Activated CD8-positive, alpha-beta T cell treated with anti-CD3 and anti-CD28 coated beads for 36 hours (primary cell): ENCODE measurements at regions not wholly inside any gene's neighbourhood (a gene's known extent, or its start where the extent isn't known, plus 50 kb on each side); places are given as distances from the start of the nearest gene placed in this dataset.
A peak's percentile ranks its signal among the peaks of the same experiment; 100 is the strongest.

Source experiments
- ATAC-seq: fragments of 200-7000 bp; cut with Tn5 transposase; one replicate; pipeline ENCODE4 v1.10.0; 2021; ENCODE audit warnings: mild to moderate bottlenecking, moderate library complexity
- CTCF ChIA-PET: fragments of 350-600 bp; sonication (Branson Sonifier 250); formaldehyde crosslinking; loops from one replicate; lab custom pipeline; 2021; ENCODE audit warnings: antibody characterized with exemption; lab: Charles Lee
- POLR2A ChIA-PET: fragments of 350-600 bp; sonication (Branson Sonifier 250); formaldehyde crosslinking; loops from one replicate; lab custom pipeline; 2021; ENCODE audit warnings: antibody characterized with exemption; lab: Charles Lee
- DNase-seq: peaks from one replicate; pipeline ENCODE4 v3.0.0-alpha.2; 2020
- H3K27ac Mint-ChIP-seq: one replicate; pipeline ENCODE4 v1.8.0; 2021; ENCODE audit warnings: mild to moderate bottlenecking, mixed read lengths
- H3K27me3 Mint-ChIP-seq: one replicate; pipeline ENCODE4 v1.8.0; 2021; ENCODE audit warnings: mixed read lengths
- H3K36me3 Mint-ChIP-seq: one replicate; pipeline ENCODE4 v1.8.0; 2021; ENCODE audit warnings: low read depth, mixed read lengths
- H3K4me1 Mint-ChIP-seq: one replicate; pipeline ENCODE4 v1.8.0; 2021; ENCODE audit warnings: low read depth, mixed read lengths
- H3K4me3 Mint-ChIP-seq: one replicate; pipeline ENCODE4 v1.8.0; 2021; ENCODE audit warnings: mild to moderate bottlenecking, moderate library complexity, mixed read lengths
- H3K9me3 Mint-ChIP-seq: one replicate; pipeline ENCODE4 v1.8.0; 2021; ENCODE audit warnings: mixed read lengths
- CTCF ChIP-seq: fragments of 200-600 bp; IDR thresholded peaks from one replicate; pipeline ENCODE4 v1.8.0; 2022; ENCODE audit warnings: antibody characterized with exemption, mild to moderate bottlenecking
- intact Hi-C: fragments of 100-400 bp; cut with micrococcal nuclease; formaldehyde crosslinking; loops from one replicate; pipeline ENCODE4 v1.10.0; 2022

GRCh38 chrX:107526141-107526540 is 76.7 kb downstream of the FRMPD3 start:
- intact Hi-C loops: no loop called here
- peaks cover 1% of the 10 kb centered on the region for H3K27me3 Mint-ChIP-seq
- POLR2A ChIA-PET: interaction anchor here (0.6 kb wide), 1 partner anchor 414 kb away, joined by 3 read pairs; no protein-coding TSS in a partner anchor
- H3K4me1 Mint-ChIP-seq: no peaks in the 10 kb centered on the region
- ATAC-seq (no peak), DNase-seq (no peak)
- H3K4me3 Mint-ChIP-seq: no peak overlapping the region
- H3K9me3 Mint-ChIP-seq: no peaks in the 10 kb centered on the region
- CTCF ChIA-PET: no interaction called here
- no peak overlapping the region for H3K27ac Mint-ChIP-seq
- TF ChIP-seq CTCF: no peak
- H3K36me3 Mint-ChIP-seq: no peaks in the 10 kb centered on the region

- ChIA-PET CTCF (no interaction called here), POLR2A (no interaction called here)
- Mint-ChIP-seq H3K36me3 (no peaks in the 10 kb centered on the region), H3K27me3 (peaks cover 8% of the 10 kb centered on the region), H3K4me3 (no peak overlapping the region), H3K9me3 (no peaks in the 10 kb centered on the region), H3K27ac (no peak overlapping the region), H3K4me1 (no peaks in the 10 kb centered on the region)
- intact Hi-C loops: loop anchor here (10.0 kb wide), 1 partner anchor 95 kb away; the partner anchor contains the start of gene PRPS1
- DNase-seq (no peak), ATAC-seq (no peak)
- TF ChIP-seq CTCF: no peak
Measured at GRCh38 chrX:107530141-107530540, 80.7 kb downstream of the FRMPD3 start.

GRCh38 chrX:107537815-107538214 is 88.4 kb downstream of the FRMPD3 start:
- no peaks in the 10 kb centered on the region for H3K9me3 Mint-ChIP-seq
- ChIA-PET CTCF (interaction anchor here (0.8 to 1.4 kb wide), 9 partner anchors 10 to 370 kb away, joined by 3 to 9 read pairs (median 4); partner anchors contain the start of gene PRPS1), POLR2A (interaction anchor here (1.2 kb wide), 1 partner anchor 104 kb away, joined by 3 read pairs; no protein-coding TSS in a partner anchor)
- peak; percentile 62 for DNase-seq
- ATAC-seq: peak; percentile 76
- H3K27me3 Mint-ChIP-seq: peaks cover 4% of the 10 kb centered on the region
- H3K4me1 Mint-ChIP-seq: no peaks in the 10 kb centered on the region
- peak; percentile 31 for TF ChIP-seq CTCF
- no peaks in the 10 kb centered on the region for H3K36me3 Mint-ChIP-seq
- intact Hi-C loops: loop anchor here (10.0 kb wide), 1 partner anchor 87 kb away; the partner anchor contains the start of gene PRPS1
- no peak overlapping the region for H3K27ac Mint-ChIP-seq
- H3K4me3 Mint-ChIP-seq: no peak overlapping the region

GRCh38 chrX:107541244-107541643 is 87.1 kb upstream of the PRPS1 start:
- Mint-ChIP-seq H3K27ac (no peak overlapping the region), H3K9me3 (no peaks in the 10 kb centered on the region), H3K27me3 (no peaks in the 10 kb centered on the region), H3K4me1 (no peaks in the 10 kb centered on the region), H3K36me3 (no peaks in the 10 kb centered on the region), H3K4me3 (no peak overlapping the region)
- intact Hi-C loops: loop anchor here (10.0 kb wide), 1 partner anchor 234 kb away; the partner anchor contains the start of genes NCBP2L and TSC22D3
- POLR2A ChIA-PET: no interaction called here
- ATAC-seq: no peak
- DNase-seq: no peak
- no peak for TF ChIP-seq CTCF
- CTCF ChIA-PET: interaction anchor here (0.9 to 2.3 kb wide), 4 partner anchors 87 to 234 kb away, joined by 3 to 8 read pairs (median 5); partner anchors contain the start of genes PRPS1 and TSC22D3

- no peaks in the 10 kb centered on the region for H3K9me3 Mint-ChIP-seq
- intact Hi-C loops: loop anchor here (10.0 kb wide), 1 partner anchor 233 kb away; the partner anchor contains the start of genes NCBP2L and TSC22D3
- ChIA-PET CTCF (interaction anchor here (2.2 kb wide), 1 partner anchor 86 kb away, joined by 8 read pairs; the partner anchor contains the start of gene PRPS1), POLR2A (interaction anchor here (1.0 kb wide), 1 partner anchor 115 kb away, joined by 4 read pairs; no protein-coding TSS in a partner anchor)
- no peak for TF ChIP-seq CTCF
- H3K27me3 Mint-ChIP-seq: no peaks in the 10 kb centered on the region
- ATAC-seq (no peak), DNase-seq (no peak)
- no peak overlapping the region for H3K27ac Mint-ChIP-seq
- H3K36me3 Mint-ChIP-seq: no peaks in the 10 kb centered on the region
- H3K4me3 Mint-ChIP-seq: no peak overlapping the region
- H3K4me1 Mint-ChIP-seq: no peaks in the 10 kb centered on the region
Measured at GRCh38 chrX:107542040-107542439, 86.3 kb upstream of the PRPS1 start.
